GM20431 (cell line): ENCODE measurements at regions not wholly inside any gene's neighbourhood (a gene's known extent, or its start where the extent isn't known, plus 50 kb on each side); places are given as distances from the start of the nearest gene placed in this dataset.

ENCODE experiments used
- in situ Hi-C: fragments of 300-500 bp; cut with MseI, MboI; formaldehyde crosslinking; loops from one replicate; pipeline ENCODE4 v1.15.0; 2020; ENCODE audit warnings: low sequenced_read_pairs; ENCODE audit not compliant: unreplicated experiment

DNA sequence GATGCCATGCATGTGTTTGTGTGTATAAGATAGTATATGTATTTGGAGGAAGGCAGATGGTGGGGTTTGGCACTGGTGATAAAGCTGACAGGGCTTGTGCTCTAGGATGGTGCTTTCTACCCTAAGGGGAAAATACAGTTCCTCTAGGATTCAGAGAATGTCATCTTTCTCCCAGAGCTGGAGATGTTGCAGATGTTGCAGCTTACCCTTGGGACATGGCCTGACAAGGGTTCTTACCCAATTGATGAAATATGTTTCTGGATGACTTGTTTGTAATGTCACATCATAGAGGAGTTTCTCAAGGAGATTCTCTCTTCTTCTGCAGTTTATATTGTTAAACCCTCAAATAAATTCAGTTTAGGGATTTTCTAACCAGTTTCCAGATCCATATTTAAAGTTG is 52.5 kb upstream of the PITX2 start:
- in situ Hi-C loops = no loop called here

DNA sequence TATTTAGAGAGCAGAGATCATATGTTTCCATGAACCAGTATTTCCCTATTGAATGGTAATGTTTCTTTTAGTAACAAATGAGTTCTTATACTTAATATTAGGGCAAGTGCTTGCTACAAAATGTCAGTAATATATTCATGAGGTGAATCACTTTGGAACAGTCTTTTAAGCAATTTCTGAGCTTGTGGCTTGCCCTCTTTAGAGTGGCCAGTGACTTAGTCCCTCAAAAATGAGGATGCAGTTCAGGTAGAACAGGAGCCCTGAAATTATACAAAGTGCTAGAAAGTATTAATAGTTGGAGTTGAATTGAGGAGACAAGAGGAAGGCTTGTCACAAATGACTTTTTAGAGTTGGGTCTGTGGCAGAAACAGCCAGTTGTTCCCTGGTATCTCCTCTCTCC is 53.4 kb upstream of the PITX2 start:
- in situ Hi-C loops = no loop called here

DNA sequence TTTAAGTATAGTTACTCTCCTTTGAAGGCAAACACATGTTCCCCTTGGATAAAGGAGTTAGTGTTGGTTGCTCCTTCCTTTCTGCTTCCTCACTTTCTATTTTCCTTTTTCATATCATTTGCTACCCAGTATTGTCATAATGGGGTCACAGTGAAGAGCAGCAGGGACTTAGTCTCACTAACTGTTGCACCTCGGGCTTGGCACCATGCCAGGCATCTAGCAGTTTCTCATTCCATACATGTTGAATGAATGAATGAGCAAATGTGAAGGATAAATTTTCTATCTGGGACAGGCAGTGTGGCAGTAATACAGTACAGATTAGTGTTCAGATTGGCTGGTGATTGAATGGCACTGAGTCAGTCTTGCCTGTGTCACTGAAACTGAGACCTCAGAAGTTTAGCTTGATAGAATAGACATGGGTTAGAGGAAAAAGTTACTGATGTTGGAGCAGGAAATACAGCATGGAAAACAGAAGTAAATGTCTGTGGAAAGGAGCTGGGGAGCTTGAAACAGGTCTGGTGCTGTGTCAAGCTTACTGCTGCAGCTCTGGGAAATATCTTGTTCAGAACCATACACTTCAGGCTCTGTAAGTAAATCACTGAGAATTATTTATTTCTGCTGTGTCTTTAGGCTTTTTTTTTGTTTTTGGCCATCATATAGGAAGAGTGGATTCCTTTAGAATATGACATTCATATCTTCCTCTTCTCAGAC is 55.8 kb upstream of the PITX2 start:
- in situ Hi-C loops = no loop called here

DNA sequence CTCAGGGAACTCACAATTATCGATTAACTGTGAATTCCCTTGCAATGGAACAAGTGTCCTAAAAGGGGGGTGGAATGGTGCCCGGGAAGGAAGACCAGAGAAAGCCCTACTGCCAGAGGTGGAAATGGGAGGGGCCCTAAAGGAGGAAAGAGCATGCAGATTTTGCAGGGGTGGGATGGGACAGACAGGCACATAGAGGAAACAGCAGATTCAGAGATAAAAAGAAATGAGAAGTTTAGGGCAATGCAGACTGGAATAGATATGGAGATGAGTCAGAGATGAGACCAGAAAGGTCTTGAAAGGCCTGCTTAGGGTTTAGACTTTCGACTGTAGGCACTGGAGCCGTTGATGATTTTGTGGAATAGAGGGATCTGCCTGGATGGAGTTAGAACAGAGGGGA is 57.4 kb upstream of the PITX2 start:
- in situ Hi-C loops = no loop called here

DNA sequence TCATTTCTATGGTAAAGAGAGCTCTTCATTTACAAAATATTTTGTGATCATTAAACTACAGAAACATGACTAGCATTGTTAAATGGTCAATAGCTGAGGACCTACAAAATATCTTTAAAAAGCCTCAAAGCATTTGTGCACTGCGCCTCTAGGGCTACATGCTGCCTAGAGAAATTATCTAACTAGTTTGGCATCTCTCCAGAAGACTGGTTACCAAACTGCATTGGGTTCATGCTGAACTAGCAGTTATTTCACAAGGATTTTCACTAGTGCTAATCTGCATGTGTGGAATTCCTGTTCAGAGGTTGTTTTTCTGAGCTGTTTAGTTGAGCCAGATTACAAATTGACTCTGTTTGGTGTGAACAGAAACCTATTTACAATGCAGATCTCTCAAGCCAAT is 58.5 kb upstream of the PITX2 start:
- in situ Hi-C loops = no loop called here

DNA sequence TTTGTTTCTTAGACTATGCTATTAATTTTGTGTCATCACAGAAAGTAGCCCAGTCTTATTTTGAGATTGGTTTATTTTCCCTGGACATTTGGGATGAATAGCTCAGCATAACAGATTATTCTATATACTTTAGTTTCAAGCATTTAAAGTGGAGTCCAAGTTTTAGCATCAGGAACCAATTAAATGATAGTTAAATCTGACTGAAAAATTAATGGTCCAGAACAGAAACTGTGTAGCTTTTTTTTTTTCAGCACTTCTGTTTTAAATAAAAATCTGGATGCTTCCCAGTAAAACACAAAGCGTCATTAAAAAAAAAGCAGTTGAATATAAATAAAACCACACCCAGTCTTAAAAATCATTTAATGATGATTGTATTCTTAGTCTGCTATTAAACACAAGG is 59.4 kb upstream of the PITX2 start:
- in situ Hi-C loops = no loop called here

DNA sequence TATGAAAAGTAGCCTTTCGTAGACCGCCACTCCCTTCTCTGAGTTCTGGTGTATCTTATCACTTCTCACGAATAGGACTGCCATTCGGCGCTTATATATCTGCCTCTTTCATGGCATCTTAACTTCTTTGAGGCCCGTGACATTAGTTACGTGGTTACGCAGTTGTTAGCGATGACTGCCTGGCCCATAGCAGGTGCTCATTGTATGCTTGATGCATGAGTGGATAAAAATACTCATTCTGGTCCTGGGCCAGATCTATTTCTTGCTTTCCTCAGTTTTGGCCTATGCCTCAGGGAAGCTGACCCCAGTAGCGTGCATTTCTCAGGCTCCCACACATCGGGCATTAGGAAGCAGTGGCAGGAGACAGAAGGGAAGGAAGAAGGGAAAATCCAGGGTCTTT is 60.7 kb upstream of the PITX2 start:
- in situ Hi-C loops = no loop called here

DNA sequence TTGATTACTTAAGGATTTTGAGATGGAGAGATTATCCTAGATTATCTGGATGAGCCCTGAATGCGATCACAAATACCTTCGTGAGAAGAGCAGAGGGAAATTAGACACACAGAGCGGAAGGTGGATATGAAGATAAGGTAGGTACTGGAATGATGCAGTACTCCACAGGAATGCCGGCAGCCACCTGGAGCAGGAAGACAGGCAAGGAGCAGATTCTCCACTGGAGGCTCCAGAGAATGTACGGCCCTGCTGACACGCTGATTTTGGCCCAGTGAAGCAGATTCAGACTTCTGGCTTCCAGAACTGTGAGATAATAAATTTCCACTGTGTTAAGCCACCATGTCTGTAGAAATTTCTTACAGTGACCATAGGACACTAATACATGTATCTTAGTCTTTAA is 79.4 kb upstream of the PITX2 start:
- in situ Hi-C loops = no loop called here

DNA sequence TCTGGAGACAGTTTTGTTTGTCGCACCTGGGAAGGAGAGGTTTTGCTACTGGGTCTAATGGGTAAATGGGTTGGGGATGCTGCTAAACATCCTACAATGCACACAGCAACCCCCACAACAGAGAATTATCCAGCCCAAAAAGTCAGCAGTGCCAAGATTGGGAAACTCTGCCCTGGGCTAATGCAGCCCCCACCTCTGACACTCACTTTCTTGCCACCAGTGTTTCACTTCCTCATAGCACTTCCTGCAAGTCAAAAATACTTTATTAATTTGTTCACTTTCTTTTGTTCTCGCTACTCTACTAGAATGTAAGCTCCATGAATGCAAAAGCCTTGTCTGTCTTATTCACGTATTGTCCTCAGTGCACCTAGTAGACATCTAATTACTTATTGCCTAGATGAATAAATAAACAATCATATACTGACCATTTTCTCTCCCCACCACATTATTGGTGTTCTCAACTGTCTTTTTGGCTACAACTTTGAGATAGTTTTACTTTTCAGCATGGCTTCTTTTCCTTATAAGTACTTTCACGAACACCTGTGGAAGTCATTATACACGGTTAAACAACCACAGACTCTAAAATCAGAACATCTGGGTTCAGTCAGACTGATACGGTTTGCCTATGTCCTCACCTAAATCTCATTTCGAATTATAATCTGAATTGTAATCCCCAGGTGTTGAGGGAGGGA is 82.0 kb upstream of the PITX2 start:
- in situ Hi-C loops = no loop called here

DNA sequence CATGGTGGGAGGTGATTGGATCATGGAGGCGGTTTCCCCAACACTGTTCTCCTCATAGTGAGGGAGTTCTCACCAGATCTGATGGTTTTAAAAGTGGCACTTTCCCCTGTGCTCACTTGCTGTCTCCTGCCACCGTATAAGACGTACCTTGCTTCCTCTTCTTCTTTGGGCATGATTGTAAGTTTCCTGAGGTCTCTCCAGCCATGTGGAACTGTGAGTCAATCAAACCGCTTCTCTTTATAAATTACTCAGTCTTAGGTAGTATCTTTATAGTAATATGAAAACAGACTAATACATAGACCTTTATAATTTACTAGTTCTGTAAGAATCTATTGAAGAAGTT is 82.5 kb upstream of the PITX2 start:
- in situ Hi-C loops = no loop called here

DNA sequence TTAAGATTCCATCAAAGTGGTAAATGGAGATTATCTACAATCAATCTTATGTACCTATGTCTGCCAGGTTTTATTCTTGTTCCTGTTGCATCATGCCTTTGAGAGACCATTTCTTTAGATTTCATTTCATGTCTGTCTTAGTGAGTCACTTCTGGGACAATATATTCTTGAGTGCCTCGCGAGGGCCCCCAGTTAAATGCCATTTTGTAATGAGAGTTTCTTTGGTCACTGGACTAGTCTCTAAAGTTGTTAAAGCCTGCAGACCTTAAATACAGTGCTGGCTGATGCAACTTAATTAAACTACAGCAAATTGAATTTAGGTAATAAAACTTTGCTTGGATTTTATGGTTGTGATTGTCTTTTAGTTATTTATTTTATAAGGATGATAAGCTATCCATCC is 87.2 kb upstream of the PITX2 start:
- in situ Hi-C loops = no loop called here

DNA sequence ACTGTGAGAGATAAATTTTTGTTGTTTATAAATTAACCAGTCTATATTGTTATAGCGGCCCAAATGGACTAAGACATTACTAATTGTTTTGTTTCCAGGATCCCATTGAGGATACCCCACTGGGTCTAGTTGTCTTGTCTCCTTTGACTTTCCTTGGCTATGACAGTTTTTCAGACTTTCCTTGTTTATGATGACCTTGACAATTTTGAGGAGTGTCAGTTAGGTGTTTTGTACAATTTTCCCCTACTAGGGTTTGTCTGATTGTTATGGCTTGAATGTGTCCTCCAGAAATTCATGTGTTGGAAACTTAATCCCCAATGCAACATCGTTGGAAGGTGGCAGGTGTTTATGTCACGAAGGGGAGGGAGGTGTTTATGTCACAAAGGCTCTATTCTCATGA is 89.6 kb upstream of the PITX2 start:
- in situ Hi-C loops = no loop called here

DNA sequence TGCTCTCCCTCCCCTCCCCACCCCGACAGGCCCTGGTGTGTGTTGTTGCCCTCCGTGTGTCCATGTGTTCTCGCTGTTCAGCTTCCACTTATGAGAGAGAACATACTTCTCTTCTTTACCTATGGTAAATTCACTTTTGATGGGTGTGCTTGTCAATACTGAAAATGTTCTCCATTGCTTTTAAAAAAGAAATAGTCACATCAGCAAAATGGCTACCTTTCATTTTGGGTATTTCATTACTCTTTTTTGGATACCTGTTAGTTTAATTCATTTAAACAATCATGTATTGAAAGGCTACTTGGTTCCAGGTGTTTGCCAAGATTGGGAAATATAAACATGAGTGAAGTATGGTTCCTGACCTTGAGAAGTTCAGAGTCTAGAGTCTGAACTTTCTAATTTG is 107.4 kb upstream of the PITX2 start:
- in situ Hi-C loops = no loop called here

DNA sequence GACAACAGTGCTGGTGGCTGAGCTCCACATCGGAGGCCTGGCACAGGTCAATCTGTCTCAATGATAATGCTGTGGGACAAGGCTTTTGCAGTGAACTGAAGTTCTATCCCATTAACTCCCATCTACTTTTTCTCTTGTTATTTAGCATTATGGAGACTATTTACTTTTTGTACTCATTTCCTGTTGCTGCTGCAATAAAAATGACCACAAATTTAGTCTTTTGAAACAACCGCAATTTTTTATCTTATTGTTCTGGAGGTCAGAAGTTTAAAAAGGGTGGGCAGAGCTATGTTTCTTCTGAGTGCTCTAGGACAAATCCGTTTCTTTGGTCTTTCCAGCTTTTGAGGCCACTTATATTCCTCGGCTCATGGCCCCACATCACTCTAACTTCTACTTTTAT is 111.0 kb upstream of the PITX2 start:
- in situ Hi-C loops = no loop called here

DNA sequence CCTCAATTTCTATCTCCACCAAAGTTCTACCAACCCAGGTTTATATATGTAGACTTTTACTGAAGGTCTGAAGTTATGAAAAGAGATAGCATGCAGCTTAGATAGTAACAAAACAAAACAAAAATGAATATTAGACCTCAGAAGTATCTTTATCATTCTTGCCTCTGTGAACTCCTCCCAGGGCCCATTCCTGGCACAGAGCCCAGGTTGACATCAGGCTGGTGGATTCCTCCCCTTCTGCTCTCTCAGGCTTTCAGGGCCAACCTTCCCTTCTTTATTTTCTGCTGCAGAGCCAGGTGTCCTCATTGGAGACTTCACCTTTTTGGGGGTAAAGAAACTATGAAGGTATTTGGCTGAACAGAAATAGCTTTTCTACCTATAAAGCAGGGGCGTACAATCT is 112.8 kb upstream of the PITX2 start:
- in situ Hi-C loops = no loop called here

DNA sequence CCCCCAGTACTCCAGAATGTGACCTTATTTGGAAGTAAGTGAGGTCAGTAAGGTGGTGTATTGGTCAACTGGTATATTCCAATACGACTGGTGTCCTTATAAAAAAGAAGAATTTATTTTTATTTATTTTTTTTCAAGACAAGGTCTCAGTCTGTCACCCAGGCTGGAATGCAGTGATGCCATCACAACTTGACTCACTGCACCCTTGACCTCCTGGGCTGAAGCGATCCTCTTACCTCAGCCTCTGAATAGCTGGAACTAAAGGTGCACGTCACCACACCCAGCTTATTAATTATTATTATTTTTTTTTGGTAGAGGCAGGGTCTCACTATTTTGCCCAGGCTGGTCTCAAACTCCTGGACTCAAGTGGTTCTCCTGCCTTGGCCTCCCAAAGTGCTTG is 115.1 kb upstream of the PITX2 start:
- in situ Hi-C loops = no loop called here

DNA sequence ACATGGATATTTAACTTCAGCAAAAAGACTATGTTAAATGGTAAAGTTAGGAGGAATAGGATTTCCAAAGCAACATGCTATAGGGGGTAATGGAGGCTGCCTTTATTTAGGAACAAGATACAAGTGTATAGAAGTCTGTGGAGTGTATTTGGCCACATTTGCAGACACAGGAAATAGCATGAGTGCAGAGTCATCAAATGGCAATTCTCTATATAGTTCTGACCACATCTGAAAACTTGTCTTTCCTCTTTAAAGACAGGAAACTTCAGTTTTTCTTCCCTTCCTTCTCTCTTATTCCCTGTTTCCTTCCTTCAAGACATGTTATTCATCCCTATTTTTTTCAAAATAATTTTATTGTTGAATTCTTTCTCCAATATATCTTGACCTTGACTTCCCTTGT is 119.3 kb upstream of the PITX2 start:
- in situ Hi-C loops = no loop called here

DNA sequence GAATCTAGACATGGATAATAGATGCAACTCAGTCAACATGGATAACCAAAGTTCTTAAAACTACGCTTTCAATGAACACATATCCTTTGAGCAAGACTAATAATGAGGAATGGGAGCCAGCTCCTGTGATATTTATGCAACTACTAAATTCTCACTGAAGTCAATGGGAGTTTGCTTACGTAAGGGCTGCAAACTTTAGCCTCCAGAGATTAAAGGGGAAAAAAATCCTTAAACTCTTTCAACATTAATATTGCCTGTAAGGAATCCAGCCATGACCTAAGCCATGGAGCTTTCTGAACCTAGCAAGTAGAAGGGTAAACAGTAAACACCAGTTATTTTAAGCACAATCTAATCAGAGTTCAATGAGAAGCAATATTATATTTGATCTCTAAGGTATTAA is 125.2 kb upstream of the PITX2 start:
- in situ Hi-C loops = no loop called here

DNA sequence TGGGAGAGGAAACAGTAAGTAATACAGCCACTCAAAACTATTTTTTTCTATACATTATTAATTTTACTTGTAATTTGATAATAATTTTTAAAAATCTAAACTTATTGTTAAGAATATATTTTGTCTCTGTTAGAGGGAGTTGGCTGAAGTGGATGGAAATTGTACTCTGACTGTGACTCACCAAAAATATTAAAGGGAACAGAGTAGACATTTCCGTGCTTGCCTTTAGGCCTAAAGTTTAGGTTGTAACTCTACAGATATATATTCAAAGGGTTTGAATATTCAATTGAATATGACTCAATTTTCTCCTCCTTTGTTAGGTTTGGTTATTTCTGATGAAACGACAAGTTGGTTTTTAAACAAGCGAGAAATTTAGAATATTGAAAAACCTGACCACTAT is 128.3 kb upstream of the PITX2 start:
- in situ Hi-C loops = no loop called here

DNA sequence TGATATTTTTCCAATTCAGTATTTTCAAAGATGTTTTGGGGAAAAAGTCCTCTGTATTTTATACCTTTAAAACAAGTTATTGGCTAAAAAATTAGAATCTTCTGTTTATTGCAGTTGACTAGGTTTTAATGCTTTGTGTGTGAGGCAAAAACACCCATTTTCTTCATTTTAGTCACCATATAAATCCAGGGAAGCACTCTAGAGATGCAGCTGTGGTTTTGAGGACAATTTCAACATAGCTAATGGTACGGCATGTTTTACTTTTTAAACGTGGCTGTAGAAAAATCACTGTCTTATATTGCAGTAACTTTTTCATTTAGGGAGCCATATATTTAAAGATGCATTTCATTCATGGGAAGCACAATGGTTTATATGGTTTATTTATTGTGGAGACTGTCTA is 129.1 kb upstream of the PITX2 start:
- in situ Hi-C loops = no loop called here

DNA sequence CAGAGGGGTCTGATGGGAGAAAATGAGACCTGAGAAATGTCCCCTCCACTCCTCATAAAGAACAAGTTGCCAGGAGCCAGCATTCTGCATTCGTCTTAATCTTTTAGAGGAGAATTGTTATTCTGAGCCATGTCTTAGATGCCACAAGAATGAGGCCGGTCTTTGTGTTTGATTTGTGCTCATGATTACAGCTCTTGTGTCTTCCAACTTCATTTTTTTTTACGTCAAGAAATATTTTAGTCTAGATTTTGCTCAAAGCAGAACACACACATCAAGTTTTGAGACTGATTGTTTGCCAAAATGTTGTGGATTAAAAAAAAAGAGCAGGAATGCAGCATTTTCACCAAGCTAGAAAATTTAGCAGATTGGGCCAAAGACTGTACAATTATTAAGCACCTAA is 130.6 kb upstream of the PITX2 start:
- in situ Hi-C loops = no loop called here

DNA sequence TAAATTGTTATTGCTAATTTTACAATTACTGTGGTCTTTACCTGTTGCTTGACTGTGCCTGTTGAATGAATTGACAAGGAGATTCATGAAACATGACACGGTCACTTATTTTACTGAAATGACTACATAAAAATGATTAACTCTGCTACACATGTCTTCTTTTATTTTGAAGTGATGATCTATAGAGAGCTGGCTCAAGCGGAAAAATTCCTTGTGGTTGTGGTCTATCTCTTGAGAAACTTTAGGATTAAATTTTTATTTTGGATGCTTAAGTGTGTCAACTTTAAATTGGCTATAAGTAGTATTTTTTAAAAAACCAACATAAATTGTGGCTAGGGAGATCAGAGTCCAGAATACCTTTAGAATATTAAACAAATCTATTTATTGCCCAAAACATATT is 131.8 kb upstream of the PITX2 start:
- in situ Hi-C loops = no loop called here
